Body of pancreas (tissue), 4 donors: ENCODE measurements at regions not wholly inside any gene's neighbourhood (a gene's known extent, or its start where the extent isn't known, plus 50 kb on each side); places are given as distances from the start of the nearest gene placed in this dataset.

Experiments
- POLR2A ChIP-seq, 3 donors: fragments of 450-650 bp; IDR thresholded peaks; one replicate each; pipeline ENCODE4 v1.6.1; 2016; ENCODE audit warnings: antibody characterized with exemption in 3 of 3, mild to moderate bottlenecking in 2 of 3
- TF ChIP-seq, protein P1 (sequence below), 7 experiments: fragments of 450-650 bp in 4 of 7; fragments of 200-600 bp in 3 of 7; sonication (generic) in 3 of 7; IDR thresholded peaks; one replicate each; pipeline ENCODE4 v1.5.1; 2016 to 2019; ENCODE audit warnings: antibody characterized with exemption in 7 of 7

DNA sequence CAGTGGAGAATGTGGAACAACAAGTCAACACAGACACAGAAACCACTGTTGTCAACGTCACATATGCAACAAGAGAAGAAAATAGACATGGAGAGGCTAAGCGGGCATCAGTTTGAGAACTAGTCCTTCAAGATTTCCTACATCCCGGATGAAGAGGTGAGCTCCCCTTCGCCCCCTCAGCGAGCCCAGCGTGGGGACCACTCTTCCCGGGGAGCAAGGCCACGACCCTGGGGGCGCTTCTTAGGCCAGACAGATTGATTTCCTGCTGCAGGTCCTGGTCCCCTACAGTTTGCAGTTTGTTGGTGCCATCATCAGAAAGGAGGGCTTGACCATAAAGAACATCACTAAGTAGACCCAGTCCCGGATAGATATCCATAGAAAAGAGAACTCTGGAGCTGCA, 113.0 kb downstream of the NBPF12 start:
- no peak for TF ChIP-seq POLR2A (IDR thresholded peaks at IDR 0.05)
- TF ChIP-seq, protein P1, sequence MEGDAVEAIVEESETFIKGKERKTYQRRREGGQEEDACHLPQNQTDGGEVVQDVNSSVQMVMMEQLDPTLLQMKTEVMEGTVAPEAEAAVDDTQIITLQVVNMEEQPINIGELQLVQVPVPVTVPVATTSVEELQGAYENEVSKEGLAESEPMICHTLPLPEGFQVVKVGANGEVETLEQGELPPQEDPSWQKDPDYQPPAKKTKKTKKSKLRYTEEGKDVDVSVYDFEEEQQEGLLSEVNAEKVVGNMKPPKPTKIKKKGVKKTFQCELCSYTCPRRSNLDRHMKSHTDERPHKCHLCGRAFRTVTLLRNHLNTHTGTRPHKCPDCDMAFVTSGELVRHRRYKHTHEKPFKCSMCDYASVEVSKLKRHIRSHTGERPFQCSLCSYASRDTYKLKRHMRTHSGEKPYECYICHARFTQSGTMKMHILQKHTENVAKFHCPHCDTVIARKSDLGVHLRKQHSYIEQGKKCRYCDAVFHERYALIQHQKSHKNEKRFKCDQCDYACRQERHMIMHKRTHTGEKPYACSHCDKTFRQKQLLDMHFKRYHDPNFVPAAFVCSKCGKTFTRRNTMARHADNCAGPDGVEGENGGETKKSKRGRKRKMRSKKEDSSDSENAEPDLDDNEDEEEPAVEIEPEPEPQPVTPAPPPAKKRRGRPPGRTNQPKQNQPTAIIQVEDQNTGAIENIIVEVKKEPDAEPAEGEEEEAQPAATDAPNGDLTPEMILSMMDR (IDR thresholded peaks at IDR 0.05), result no peak
